ENCODE measurements at regions not wholly inside any gene's neighbourhood (a gene's known extent, or its start where the extent isn't known, plus 50 kb on each side); places are given as distances from the start of the nearest gene placed in this dataset.

GRCh38 chr2:217394510-217395351 is 534.9 kb upstream of the TNP1 start:
- TF ChIP-seq CTCF (IDR thresholded peaks at IDR 0.05) (no peak), EZH2 (IDR thresholded peaks at IDR 0.05; ENCODE audit: borderline replicate concordance, insufficient read depth, low read depth, low read length, poor library complexity, severe bottlenecking) (no peak)
